ENCODE measurements at regions not wholly inside any gene's neighbourhood (a gene's known extent, or its start where the extent isn't known, plus 50 kb on each side); places are given as distances from the start of the nearest gene placed in this dataset.
"Not testable (repeated sequence)": the region's sequence is repeated elsewhere in the genome, so short reads cannot be mapped to it uniquely, and the experiment has no call there.

DNA sequence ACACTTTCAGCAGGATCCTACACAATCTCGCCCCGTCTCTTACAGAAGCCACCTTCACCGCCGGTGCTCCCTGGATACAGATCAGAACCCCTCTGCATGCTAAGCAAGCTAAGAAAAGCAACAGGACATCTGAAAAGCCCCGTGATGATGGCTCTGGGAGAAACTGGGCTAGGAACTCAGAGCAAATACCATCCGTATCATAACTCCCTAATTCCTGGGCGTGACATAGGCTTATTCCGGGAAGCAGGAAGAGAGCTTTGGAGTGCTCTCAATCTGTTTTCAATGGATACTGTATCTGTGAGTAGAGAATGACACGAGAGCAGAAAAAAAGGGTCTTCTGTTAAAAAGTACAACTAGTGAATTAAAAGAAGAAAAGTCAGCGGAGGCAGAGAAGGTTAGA, 121.6 kb downstream of the SPP2 start:
- Histone ChIP-seq H3K36me3 (ENCODE audit: control insufficient read depth, insufficient read depth, low read length) (no peaks in the 10 kb centered on the region), H3K27me3 (ENCODE audit: control insufficient read depth, insufficient read depth, low read length) (no peaks in the 10 kb centered on the region), H3K4me3 (ENCODE audit: low read depth, low read length) (no peak overlapping the region)
- no peak for DNase-seq (ENCODE audit: low read depth)
- TF ChIP-seq CTCF (IDR thresholded peaks at IDR 0.05; ENCODE audit: insufficient read depth, low read length, poor library complexity, severe bottlenecking) = no peak

DNA sequence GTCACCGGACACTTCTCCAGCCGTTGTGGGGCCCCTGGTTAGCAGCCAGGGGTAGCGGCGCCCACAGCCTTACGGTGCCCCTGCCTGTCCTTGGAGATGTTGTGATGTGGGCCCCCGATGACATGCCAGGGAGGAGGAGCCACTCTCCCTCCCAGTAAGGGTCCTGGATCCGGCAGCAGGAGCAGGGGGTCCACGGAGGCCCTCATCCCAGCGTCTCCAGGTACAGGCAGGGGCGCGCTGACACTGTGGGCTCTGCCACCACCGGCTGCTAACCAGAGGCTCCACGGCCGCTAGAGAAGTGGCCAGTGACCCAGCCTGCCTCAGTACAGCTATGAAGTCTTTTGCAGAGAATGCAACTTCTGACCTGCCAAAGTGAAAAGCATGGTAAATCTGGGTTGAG, 121.2 kb downstream of the SPP2 start:
- DNase-seq (ENCODE audit: low read depth) = no peak
- Histone ChIP-seq H3K4me3 (ENCODE audit: low read depth, low read length) (no peak overlapping the region), H3K36me3 (ENCODE audit: control insufficient read depth, insufficient read depth, low read length) (no peaks in the 10 kb centered on the region), H3K27me3 (ENCODE audit: control insufficient read depth, insufficient read depth, low read length) (no peaks in the 10 kb centered on the region)
- no peak for TF ChIP-seq CTCF (IDR thresholded peaks at IDR 0.05; ENCODE audit: insufficient read depth, low read length, poor library complexity, severe bottlenecking)

- no peak for DNase-seq (ENCODE audit: low read depth)
- Histone ChIP-seq H3K4me3 (ENCODE audit: low read depth, low read length) (no peak overlapping the region), H3K27me3 (ENCODE audit: control insufficient read depth, insufficient read depth, low read length) (no peaks in the 10 kb centered on the region), H3K36me3 (ENCODE audit: control insufficient read depth, insufficient read depth, low read length) (no peaks in the 10 kb centered on the region)
- no peak for TF ChIP-seq CTCF (IDR thresholded peaks at IDR 0.05; ENCODE audit: insufficient read depth, low read length, poor library complexity, severe bottlenecking)
Observed at GRCh38 chr2:234169674-234170073, 119.2 kb downstream of the SPP2 start.

- DNase-seq (ENCODE audit: low read depth) = peak; percentile 61
- not testable (repeated sequence) for H3K27me3 ChIP-seq (ENCODE audit: control insufficient read depth, insufficient read depth, low read length); H3K4me3 ChIP-seq (ENCODE audit: low read depth, low read length); H3K36me3 ChIP-seq (ENCODE audit: control insufficient read depth, insufficient read depth, low read length)
Observed at GRCh38 chr2:234168605-234169570, 118.4 kb downstream of the SPP2 start.

DNA sequence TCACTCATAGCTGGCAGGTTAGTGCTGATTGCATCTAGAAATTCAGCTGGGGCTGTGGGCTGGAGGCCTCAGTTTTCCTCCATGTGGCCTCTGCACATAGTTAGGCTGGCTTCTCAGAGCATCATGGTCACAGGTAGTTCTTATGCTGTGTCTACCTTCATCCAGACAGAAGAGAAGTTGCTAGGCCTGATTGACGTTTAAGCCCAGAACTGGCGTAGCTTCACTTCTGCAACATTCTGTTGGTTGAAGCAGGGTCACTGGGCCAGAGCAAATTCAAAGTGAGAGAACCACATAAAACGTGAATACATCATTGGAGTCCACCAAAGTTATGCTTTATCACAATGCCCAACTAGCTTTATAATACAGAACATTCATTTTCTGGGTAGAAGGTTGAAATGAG, 116.0 kb downstream of the SPP2 start:
- TF ChIP-seq CTCF (IDR thresholded peaks at IDR 0.05; ENCODE audit: insufficient read depth, low read length, poor library complexity, severe bottlenecking) = no peak
- no peak for DNase-seq (ENCODE audit: low read depth)
- Histone ChIP-seq H3K36me3 (ENCODE audit: control insufficient read depth, insufficient read depth, low read length) (no peaks in the 10 kb centered on the region), H3K4me3 (ENCODE audit: low read depth, low read length) (no peak overlapping the region), H3K27me3 (ENCODE audit: control insufficient read depth, insufficient read depth, low read length) (no peaks in the 10 kb centered on the region)

- no peak for TF ChIP-seq CTCF (IDR thresholded peaks at IDR 0.05; ENCODE audit: insufficient read depth, low read length, poor library complexity, severe bottlenecking)
- H3K27me3 ChIP-seq (ENCODE audit: control insufficient read depth, insufficient read depth, low read length) = no peaks in the 10 kb centered on the region
Observed at GRCh38 chr2:234165421-234165820, 114.9 kb downstream of the SPP2 start.

More at GRCh38 chr2:234165421-234165820, 114.9 kb downstream of the SPP2 start:
- peak; percentile 79 for DNase-seq (ENCODE audit: low read depth)
- Histone ChIP-seq H3K4me3 (ENCODE audit: low read depth, low read length) (no peak overlapping the region), H3K36me3 (ENCODE audit: control insufficient read depth, insufficient read depth, low read length) (no peaks in the 10 kb centered on the region)
